GM21528 (cell line): ENCODE measurements at regions not wholly inside any gene's neighbourhood (a gene's known extent, or its start where the extent isn't known, plus 50 kb on each side); places are given as distances from the start of the nearest gene placed in this dataset.
"Not testable (repeated sequence)": the region's sequence is repeated elsewhere in the genome, so short reads cannot be mapped to it uniquely, and the experiment has no call there.

Experiments
- ATAC-seq: cut with Tn5 transposase; IDR thresholded peaks from one replicate; pipeline ENCODE4 v1.9.1; 2021; ENCODE audit warnings: mild to moderate bottlenecking, moderate library complexity; ENCODE audit not compliant: unreplicated experiment, low FRiP score

DNA sequence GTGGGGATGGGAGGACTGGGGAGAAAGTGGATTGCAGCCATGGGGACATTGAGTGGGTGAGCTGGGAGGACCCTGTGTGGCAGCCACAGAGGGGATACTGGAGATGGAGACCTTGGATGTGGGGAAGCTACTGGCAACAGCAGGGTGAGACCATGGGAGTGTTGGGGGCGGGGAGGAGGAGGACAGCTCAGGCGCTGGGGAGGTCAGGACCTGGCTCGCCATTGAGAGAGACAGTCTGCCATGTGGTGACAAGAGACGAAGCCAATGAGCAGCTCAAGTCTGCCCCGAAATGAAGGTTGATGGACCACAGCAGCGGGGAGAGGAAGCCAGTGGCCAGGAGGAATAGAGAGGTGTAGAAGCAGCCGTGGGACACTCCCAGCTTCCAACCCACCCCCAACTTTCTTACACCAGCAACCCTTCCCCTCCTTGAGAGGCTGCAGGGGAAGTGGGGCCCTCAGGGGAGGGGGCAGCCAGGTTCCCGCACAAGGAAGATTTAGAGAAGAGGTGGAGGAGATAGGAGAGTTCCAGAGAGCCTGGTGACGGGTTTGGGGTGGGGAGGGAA lies 118.1 kb downstream of the ASB7 start:
- no peak for ATAC-seq

DNA sequence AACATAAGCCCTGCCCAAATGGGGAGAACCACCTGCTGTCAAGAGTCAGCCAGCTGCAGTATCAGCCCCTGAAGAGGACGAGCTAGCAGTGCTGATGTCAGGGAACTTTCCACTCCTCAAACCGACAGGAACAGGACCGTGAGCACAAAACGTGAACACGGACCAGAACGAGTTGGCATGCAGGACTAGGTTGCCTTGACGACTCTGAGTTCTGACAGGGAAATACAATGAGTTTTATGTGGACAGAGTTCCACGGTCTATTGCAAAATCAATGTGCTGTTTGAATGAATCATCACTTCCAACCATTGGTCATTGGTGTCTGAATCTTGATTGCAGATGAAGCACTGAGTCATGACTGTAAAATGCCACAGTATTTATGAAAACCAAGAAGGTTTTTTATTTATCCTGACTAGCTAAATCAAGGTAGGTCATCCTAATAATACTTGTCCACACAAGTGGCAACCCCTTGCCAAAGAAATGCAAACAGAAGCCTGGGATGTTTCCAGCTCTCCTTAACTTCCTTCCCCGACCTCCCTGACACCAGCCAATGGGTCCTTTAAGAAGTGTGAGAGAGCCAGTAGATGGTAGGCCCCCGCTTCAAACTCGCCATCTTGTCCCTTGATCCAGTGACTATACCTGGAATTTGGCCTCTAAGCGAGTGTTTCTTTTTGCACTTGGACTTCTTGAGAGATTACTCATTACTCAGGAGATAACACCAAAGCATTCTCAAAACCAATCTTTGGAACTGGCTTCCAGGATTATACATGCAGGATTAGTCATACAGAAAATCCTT lies 119.6 kb downstream of the ASB7 start:
- ATAC-seq = no peak

DNA sequence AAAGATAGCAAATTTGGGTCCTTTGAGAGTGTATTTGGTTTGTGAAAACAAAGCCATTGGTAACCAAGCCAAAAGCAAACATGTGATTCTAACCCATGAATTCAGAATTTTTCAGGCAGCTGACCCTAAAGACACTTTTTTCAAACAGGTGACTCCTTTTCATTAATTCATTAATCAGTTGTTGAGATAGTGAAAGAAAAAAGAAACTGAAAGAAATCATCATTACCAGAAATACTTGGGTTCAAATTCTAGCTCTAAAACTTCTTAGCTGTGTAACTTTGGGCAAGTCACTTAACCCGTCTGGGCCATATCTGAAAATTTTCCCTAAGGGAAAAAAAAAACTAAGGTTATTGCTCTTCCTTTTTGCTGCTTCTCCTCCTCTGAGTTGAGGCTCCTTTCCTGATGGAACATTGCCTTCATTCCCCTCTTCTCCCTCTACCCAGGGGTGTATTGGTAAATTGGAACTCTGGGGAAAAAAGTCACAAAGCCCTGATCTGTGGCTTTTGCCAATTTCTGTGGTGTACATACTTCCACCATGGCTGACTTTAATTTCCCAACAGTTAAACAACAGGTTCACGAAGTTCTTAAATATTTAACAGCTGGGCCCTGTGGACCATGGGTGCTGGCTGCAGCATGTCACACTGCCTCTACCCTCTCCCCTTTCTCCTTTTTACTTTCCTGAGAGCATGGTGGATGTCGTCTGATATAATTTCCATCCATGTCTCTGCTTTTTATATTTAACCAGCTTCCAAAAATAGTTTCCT lies 120.3 kb downstream of the ASB7 start:
- no peak for ATAC-seq

DNA sequence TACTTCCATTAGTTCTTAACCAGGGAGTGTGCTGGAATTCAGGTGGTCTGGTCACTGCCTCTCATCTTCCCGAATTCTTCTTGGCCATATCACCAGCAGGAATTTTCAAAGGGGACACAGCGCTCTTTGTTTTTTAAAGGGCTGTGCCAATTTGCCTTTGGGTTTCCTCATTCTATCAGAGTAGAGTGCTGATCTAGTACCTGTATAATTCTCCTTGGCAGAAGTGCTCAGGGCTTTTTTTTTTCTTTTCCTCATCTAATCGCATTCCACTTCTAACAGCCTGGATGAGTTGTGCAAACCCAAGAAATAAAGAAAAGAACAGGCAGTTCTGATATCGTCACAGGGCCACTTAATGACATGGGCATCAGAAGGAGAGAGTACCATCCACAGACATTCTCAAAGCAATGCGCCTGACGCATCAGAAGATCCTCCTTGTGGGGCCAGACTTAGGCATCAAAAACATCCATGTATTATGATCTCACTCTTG lies 121.0 kb downstream of the ASB7 start:
- ATAC-seq = no peak

DNA sequence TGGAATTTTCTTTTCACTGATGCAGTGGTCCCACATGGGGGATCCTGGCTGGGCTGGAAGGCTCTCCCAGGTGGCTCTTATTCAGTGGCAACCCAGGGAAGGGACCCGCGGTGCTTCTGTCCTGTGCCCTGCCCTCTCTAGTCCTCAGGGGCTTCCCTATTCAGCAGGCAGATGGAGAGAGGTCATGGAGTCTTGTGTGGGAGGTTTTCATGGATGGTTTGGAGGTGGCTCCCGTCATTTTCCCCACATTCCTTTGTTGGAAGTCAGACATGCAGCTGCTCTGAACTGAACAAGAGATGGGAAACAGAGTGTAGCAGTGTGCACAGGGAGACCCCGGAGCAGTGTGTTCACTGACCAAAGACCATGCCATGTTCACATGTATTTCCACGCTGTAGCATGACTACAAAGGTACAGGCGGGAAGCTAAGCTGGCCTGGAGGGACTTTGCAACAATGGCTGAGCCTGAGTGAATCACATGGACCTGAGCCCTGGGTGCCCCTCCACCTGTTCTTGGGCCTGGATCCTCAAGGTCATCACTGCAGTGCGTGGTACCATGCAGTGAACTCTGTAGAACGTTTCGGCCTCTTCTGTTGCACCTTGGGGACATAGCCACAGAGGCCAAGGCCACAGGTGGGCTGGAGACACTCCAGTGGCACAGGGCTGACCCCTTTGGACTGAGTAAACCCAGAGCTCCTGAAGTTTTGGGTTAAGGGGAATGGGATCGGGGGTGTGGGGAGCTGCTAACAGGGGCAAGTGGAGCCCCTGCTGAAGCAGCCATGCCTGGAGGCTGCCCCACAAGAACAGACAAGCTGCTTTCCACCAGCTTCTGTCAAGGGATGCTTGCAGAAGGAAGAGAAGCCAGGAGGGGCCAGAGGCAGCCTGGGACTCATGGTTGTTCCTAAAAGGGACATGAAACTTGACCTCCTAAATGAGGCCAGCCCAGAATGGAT lies 123.0 kb downstream of the ASB7 start:
- no peak for ATAC-seq

DNA sequence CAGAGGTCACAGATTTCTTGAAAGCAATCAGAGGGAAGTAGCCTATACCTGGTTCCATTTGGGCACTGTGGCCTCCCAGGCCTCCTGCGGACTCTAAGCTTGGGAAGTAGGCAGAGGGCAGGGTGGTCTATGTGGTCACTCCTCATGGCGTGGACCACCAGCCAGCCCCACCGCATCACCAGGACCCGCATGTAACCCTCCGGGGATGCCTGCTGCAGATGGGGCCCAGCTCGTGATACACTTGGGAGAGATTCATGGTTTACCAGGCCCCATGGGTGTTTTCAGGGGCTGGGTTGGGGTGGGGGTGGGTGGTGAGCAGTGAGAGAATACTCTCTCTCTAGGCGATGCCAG lies 123.7 kb downstream of the ASB7 start:
- ATAC-seq = no peak

DNA sequence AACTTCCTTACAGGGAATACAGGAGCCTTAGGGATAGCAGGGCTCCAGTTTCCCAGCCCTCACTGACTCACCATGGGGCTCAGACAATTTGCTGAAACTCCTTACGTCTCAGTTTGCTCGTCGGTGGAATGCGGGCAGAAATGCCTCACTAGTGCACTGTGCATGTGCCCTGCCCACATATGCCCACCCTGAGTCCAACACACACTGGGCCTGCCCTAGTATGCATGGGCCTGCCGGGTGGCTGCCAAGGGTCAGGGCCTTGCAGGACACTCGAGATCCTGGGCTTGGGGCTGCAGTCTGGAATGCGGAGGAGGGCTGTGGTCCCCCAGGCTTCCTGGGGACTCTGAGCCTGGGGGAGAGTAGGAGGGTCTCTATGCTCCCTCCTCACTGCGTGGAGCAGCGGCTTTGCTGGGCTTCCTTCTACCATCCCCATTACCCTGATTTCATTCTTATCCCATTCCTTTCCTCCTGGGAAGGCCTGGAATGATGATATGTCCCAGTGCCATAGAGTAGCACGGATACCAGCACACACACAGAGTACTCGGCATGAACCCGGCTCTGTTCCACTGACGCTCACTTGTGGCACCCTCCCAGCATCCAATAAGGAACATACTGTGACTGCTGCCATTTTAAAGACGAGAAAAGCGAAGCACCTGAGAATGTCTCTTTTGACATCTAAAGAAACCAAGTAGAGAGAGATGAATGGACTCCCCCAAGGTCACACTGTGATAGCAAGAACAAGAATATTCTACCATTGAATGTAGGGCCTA lies 124.2 kb downstream of the ASB7 start:
- ATAC-seq = no peak

DNA sequence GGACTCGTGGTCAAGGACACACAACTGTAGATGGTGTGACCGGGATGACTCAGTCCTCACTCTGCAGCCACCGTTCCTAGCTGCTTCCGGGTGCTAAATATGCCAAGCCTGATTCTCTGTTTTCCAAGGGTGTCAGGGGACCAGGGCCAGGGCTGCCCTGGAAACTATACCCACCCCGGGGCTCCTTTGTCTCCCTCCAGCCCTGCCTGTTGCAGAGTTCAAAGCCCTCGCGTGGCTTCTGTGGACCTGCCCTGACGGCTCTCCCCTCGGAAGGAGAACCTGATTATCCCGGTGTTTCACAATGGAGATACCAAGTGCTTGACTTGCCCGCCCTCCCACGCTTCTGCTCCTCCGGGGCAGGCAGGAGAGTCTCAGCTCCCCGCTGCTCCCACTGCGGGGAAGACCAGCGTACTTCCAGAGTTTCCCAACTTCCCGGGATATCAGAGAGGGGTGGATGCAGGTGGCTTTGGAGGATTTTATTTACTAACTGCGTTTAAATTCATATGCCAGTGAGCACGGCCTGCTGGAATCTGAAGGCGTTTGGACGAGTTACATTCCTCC lies 125.0 kb downstream of the ASB7 start:
- no peak for ATAC-seq

DNA sequence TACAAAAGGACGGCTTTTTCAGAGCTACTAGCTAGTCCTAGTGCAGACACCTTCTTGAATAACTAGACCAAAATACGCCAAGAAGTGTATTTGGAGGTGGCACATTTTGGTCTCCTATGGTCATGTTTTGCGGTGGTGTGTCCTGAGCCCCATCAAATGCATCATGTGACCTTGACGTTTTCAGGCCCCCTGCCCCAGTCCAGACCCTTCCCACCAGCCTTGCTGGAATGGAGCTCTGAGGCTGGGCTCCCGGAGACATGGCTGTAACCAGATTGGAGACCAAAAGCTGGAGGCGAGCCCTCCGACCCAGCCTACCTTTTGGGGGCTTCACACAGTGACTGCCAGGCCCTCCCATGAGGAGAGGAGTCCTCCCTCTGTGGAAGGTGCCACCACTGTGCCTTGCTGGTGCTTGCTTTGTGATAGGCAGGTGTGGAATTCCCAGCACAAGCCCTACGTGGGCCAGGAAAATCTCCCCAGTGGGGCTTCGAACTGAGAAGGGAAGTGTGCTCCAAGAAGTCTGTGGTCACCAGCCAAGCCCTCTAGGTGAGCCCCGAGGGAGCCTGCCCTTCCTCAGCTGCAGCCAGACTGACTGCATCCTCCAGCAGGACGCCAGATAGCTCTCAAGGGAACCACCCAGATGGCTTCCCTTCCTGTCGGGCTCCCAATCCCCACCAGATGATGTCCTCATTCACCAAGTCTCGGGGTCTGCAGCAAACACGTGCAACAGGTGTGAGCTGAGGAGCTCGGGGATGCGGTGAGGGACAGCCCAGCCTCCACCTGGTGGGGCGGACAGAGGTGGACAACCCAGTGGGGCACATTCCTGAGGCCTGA lies 126.2 kb downstream of the ASB7 start:
- no peak for ATAC-seq

DNA sequence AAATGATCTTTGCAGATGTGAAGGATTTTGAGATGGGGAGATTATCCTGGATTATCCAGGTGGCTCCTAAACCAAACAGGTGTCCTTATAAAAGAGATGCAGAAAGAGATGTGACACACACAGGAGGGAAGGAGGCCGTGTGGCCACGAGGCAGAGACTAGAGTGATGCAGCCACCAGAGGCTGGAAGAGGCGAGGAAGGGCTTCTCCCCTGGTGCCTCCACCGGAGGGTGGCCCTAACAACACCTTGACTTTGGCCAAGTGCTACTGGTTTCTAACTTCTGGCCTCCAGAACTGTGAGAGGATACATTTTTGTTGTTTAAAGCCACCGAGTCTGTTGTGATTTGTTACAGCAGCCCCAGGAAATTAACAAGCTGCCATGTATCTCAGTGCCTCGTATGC lies 127.1 kb downstream of the ASB7 start:
- no peak for ATAC-seq

DNA sequence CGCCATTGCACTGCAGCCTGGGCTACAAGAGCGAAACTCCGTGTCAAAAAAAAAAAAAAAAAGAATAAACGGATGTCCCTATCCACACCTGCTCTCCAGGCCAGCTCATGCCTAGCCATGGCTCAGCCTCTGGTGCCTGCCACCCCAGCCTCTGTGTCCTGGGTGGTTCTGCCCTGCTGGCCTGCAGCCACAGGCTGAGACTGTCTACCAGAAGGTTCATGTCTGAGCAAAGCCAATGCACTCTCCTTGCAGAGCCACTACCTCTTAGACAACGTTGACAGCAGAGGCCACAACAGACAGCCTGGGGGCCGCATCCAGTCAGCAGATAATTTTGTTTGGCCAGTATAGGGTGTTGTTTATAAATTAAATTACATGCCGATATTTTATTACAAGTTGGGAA lies 127.7 kb downstream of the ASB7 start:
- no peak for ATAC-seq

DNA sequence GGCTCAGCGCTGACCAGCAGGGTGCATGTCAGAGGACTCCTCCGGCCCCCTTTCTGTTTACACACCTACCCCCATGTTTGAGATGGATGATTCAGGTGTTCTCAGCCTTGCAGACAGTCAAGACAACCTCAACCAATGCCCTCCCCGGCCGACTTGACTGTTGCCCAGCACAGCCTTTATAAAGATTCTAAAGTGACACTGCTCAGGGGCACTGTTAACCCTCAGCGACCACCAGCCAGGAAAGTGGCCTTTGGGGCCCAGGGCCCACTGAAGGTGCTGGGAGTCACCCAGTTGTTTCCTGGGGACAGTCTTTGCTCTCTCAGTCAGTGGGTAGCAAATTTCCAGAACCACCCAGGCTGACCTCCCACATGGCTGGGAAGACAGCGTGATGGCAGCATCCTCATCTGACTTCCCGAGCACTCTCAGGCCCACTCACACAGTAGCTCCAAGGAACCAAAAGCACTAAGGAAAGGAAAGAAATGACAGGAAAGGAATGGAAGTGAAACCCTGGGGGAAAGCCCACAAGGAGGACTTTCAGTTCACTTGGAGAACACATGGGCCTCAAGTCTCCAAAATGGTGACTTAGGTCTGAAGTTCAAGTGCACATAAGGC lies 128.4 kb downstream of the ASB7 start:
- no peak for ATAC-seq

DNA sequence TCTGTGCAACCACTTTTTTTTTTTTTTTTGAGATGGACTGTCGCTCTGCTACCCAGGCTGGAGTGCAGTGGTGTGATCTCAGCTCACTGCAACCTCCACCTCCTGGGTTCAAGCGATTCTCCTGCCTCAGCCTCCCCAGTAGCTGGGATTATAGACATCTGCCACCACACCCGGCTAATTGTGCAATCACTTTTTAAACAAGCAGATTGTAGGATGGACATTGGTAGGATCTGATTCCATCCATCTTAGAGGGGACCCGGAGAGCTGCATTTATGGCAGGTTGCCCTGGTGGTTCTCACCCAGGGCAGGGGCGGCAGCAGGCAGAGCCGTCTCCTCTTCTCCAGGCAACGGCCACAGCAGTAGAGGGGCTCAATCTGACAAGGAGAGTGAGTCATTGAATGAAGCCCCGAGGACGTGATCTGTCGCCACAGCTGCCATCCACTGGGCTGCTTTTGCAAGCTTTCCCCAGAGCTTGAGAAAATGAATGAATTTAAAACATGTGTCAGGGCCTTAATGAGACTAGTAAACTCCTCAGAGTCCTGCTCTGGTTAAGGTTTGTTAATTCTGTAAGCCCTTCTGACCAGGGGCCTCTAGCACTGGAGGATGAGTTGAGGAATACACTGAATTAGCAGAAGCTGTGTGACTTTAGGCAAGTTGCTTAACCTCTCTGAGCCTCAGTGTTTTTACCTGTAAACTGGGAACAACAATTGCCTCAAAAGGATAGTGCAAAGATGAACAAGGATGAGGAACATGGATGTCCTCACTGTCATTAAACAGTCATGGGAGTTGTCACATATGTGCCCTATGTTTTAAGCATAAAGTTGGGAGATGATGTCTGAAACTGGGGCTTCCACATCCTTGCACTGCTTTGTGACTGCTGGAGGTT lies 129.1 kb downstream of the ASB7 start:
- no peak for ATAC-seq

DNA sequence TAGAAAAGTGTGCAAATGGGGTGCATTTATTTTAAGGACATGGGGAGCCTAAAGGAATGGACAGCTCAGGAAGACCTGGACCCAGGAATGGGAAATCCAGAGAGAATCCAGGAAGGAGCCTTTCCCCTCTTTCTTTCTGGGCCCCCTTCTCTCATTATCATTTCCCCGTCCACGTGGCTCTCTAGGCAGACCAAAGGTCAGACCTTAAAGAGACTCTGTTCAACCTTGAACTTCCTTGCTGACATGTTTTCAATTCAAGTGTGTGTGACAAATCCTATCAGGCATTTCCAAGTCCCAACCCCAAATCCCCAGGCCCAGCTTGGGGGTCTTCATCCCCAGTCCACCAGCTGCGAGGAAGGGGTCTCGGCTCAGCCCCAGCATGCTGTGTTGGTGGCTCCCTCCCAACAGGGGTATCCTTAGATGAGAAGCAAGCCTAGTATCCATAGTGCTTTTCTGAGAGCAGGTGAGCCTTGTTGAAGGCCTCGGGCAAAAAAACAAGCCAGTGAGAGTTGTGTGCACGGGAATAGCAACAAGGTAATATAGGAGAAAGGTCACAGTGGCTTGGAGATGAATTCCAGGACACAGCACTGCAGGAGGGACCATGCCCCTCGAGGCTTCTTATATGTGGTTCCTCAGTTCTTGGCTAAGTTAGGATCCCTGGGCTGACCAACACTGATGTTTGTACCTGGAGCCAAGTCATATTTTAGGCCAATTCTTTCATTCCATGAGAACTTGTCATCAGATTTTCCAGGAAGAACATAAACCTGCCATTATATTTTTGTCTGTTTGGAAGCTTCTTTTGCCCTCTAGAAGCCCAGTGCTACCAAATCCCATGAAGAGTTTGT lies 130.0 kb downstream of the ASB7 start:
- no peak for ATAC-seq

DNA sequence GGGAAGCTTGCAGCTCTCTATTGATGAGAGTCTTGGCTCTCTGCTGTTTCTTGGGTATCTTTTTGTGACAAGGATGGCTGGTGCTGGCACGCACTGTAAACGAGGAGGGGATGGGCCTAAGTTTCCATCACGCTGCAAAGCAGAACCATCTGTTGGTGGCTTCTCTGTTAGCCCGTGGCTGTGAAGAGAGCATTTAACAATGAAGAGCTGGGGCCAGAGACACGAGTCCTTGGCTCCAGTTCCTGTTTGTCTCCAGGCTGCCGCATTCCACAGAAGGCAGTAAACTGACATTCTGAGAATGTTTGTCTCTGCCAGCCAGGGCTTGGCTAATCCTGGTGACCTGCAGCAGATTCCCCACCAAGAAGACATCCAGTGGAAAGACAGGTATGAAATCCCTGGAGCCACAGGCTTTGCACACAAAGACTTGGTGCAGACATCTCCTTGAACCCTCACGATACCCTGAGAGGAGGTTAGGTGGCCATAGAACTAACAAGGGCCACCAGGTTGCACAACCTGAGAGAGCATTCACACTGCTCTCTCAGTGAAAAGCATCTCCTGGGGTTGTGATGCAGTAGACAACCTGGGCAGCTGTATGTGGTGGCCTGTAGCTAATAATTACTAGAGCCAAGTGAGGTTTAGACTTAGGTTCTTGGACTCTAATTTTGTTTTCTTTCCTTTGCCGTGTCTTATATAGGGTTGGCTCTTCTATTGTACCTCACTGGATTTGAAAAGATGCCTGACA lies 130.9 kb downstream of the ASB7 start:
- no peak for ATAC-seq

DNA sequence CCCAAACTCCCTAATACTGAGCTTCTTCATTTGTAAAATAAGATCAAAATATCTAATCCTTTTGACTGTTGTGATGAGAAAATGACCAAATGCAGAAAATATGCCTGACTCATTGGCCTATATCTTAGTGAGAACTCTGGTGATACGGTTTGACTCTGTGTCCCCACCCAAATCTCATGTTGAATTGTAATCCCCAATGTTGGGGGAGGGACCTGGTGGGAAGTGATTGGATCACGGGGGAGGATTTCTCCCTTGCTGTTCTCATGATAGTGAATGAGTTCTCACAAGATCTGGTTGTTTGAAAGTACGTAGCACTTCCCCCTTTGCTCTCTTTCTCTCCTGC lies 131.4 kb downstream of the ASB7 start:
- not testable (repeated sequence) for ATAC-seq
